ENCODE measurements at regions not wholly inside any gene's neighbourhood (a gene's known extent, or its start where the extent isn't known, plus 50 kb on each side); places are given as distances from the start of the nearest gene placed in this dataset.

DNA sequence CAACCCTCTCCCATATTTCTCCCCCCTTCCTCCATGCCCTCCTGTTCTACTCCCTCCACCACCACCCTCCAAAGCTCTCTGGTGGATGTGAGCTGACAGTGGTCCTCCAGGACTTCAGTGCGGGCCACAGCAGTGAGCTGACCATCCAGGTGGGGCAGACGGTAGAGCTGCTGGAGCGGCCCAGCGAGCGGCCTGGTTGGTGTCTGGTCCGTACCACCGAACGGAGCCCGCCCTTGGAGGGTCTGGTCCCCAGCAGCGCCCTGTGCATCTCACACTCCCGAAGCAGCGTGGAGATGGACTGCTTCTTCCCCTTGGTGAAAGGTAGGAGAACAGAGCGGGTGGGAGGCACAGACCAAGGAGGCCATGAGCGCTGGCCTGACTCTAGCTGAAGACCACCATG, 167.5 kb upstream of the UMPS start:
- in situ Hi-C loops (cut with MboI; ENCODE audit: low sequenced_read_pairs), result no loop called here

DNA sequence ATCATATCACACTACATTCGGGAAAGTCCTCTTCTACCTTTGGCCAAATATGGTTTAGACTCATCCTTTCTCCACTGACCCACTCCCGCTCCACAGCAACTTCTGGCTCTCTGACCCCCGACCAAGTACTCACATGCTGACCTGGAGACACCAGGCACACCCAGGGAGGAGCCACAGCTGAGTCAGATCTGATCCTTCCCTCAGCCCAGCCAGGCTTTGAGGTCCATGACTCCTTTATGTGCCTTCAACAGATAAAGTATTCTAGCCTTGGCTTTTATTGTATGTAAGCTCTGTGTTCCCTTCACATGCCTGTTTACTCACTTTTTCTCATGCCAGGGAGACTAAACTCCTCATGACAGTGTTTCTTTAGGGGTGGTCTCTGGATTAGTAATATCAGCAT, 166.9 kb upstream of the UMPS start:
- in situ Hi-C loops (cut with MboI; ENCODE audit: low sequenced_read_pairs), result no loop called here

DNA sequence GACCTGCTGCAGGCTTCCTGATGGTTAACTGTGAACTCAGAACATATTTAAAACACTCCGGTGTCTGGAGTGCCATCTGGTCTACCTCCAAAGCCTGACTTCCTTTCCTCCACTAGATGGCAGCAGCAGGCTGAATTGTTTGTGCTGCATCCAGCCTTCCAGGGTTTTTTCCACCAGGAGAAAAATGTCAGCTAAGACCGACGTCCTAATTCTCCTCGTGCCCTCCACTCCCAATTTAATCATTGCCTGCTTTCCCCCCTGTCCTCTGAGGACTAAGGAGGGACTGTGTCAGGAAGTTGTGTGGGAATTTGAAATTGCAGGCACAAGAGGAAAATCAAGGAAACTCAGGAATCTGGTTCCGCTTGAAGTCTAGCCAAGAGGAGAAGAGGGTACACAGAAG, 165.2 kb upstream of the UMPS start:
- in situ Hi-C loops (cut with MboI; ENCODE audit: low sequenced_read_pairs), result no loop called here

DNA sequence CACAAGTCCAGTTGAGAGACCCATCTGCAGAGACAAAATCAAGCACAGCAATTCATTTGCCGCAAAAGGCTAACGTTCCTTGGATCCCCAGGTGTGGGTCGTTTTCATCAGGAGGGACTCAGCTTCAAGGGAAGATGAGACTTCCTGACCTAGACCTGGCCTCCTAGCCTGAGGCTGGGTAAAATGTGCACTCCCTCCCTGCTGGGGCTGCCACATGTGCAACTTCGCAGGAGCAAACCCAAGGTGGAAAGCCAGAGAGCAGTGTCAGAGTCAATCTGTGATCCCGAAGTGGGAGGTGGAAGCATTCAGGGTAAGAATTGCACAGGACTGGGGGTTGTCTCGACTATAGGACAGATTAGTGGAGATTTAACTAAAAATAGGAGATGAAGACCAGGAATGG, 164.7 kb upstream of the UMPS start:
- in situ Hi-C loops (cut with MboI; ENCODE audit: low sequenced_read_pairs), result no loop called here

DNA sequence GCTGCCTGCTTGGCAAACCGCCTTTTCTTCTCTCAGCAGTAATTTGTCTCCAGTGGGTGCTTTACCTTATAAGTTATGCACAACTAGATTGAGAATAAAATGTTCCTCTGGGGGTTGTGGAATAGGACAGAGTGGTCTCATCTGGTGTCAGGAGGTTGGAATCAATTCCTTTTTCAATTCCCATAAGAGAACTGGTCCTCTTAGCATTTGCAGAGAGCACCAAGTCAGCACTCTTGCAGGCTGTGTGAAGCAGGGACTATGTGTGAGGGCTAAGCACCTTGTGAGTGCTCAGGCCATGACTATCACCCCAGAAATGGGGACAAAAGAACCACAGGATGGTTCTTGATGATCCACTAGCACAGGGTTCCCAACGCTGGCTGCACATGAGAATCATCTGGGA, 163.6 kb upstream of the UMPS start:
- in situ Hi-C loops (cut with MboI; ENCODE audit: low sequenced_read_pairs), result no loop called here

DNA sequence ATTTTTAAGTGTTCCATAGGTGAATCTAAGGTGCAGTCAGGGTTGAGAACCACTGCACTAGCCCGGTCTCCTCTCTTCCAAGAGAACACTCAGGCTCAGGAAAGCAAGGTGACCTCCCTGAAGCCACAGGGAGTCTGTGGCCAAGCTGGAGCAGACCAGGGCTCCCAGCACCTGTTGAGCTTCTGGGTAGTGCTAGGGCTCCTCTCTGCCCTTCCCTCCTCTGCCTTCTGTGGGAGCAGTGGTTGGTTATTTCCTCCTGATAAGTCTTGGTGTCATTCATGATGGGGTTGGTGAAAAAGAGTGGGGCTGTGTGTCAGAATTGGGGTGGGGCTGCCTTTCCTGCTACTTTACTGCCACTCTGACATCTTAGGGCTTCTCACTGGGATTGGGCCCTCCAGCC, 163.1 kb upstream of the UMPS start:
- in situ Hi-C loops (cut with MboI; ENCODE audit: low sequenced_read_pairs), result no loop called here

DNA sequence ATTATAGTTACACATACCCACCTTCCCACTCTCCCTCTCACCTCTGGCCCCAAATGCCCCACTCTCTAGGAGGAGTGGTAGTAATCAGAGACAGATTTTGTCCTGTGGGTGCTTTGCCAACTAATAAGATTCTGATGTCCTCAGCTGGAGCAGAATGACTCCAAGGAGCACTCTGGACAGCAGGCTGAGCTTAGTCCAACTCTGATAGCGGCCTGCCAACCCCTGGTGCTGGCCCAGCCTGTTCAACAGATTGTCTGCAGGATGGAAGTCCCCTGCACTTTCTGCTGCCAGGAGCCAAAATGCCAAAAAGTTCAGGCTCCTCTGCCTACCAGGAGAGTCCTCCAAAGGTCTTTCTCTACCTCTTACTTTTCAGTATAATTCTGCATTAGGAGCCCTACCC, 160.5 kb upstream of the UMPS start:
- in situ Hi-C loops (cut with MboI; ENCODE audit: low sequenced_read_pairs), result no loop called here

DNA sequence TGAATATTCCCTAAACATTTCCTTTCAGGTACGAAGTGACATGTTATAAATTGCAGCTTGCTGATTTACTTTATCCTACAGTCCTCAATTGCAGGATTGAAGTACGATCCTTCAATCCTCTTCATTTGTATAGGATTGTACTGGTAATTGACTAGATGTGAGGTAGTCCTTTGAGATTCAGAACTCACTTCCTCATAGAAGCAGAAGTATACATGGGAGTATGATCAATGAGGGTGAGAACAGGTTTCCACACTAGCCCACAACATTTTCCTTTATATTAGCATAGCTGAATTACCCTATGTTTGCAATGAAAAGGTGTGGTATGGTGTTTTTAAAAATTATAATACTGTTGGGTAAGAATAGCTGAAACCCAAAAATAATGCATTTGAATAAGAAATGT, 160.0 kb upstream of the UMPS start:
- in situ Hi-C loops (cut with MboI; ENCODE audit: low sequenced_read_pairs), result no loop called here

DNA sequence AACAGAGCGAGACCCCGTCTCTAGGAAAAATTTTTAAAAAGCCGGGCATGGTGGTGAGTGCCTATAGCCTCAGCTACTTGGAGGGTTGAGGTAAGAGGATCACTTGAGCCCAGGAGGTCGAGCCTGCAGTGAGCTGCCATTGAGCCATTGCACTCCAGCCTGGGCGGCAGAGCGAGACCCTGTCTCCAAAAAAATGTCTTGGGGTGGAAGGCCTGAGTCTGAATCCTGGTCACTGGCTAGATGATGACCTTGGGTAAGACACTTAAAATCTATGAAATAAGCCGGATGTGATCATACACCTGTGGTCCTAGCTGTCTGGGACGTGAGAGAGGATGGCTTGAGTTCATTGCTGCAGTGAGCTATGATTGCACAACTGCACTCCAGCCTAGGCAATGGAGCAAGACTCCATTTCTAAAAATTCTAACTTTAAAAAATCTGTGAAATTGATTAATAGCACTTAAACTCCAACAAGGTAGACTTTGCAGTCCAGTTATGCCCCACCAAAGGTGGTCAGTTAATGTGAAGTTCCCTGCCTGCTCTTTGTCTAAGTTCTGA, 157.3 kb upstream of the UMPS start:
- in situ Hi-C loops (cut with MboI; ENCODE audit: low sequenced_read_pairs), result no loop called here

DNA sequence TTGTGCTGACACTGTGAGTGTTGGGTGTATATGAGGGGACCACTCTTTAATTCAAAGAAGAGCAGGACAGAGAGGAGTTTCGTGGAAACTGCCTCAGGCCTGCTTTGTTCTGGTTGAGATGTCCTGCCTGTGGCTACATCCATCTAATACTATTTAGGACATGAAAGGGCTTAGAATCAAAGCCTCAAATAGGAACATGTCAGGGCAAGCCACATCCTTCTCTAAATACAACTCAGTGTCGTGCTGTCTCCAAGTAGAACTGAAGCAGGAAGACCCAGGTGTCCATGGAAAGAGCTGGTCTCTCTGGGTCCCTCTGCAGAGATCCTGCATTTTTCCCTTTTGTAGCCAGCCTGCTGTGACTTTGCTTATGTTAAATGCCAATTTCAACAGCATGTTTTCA, 156.2 kb upstream of the UMPS start:
- in situ Hi-C loops (cut with MboI; ENCODE audit: low sequenced_read_pairs), result no loop called here

DNA sequence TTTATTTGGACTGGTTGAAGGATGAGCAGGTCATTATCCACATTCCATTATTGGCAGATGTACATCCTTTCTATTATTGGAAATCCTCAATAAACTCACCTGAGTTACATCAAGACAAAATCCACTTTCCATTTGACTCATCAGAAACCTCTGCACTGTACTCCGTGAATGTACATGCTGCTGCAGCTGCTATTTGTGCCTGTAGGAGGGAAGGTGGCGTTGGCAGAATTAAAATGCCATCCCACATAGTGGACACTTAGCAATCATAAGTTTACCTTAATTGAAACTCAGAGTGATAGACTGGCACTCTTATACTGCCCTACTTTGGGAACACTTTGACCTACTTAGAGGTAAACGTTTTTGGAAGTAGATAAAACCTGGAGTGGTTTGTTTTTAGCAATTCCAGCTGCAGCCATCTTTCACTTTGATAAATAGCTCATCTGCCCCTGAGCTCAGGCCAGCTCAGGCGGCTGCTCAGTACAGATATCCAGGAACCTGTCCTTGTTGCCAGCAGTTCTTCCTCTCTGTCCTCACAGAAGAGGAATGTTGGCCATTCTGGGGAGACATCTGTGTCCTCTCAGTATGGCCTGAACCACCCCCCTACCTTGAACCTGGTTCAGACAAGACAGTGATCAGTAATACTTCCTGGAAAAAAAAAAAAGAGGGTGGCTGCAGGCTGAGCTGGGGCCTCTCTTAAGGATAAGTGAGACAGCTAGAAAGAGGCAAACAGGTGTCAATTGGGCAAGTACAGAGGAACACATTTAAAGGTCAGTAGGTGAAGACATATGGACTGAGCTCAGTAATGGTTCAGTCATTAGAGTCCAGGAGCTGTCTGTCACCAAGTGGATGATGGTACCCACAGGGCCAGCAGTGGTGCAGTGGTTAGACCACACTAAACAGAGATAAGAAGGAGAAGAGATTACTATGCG, 153.4 kb upstream of the UMPS start:
- in situ Hi-C loops (cut with MboI; ENCODE audit: low sequenced_read_pairs), result no loop called here

DNA sequence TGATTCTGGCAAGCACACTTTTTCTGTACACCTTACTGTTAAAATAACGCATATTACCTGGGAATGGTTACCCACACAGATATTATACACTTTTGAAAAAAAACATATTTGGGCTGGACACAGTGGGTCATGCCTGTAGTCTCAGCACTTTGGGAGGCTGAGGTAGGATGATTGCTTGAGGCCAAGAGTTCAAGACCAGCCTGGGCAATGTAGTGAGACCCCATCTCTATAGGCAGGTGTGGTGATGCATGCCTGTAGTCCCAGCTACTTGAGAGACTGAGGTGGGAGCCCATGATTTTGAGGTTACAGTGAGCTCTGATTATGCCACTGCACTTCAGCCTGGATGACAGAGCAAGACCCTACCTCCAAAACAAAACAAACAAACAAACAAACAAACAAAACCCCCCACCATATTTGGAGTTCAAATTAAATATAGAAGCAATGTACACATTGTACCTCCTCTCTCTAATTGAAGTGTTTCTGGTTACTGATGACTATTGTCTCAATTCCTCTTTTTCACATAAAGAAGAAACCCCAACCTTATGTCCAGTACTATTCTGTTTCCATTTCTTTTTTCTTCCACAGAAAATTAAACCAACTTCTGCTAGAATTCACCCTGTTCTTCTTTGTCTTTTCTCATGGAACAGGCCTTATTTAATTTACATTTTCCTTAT, 152.6 kb upstream of the UMPS start:
- in situ Hi-C loops (cut with MboI; ENCODE audit: low sequenced_read_pairs), result no loop called here

DNA sequence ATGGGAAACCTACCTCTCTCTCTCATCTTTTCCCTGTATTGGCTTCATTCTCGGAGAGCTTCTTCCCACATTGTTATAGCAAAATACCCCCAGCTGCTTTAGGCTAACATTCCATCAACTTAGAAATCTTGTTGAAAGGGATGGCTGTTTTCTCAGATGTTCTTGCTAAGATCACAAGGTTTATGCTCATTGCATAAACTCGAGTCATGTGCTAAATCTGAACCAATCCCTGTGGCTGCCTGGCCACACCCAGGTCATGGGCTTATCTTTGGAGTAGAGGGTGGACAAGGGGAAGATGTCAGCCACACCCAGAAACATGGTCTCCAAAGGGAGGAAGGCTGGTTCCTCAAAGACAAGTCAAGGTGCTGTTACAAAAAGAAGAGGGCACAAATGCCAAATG, 150.6 kb upstream of the UMPS start:
- in situ Hi-C loops (cut with MboI; ENCODE audit: low sequenced_read_pairs), result no loop called here

DNA sequence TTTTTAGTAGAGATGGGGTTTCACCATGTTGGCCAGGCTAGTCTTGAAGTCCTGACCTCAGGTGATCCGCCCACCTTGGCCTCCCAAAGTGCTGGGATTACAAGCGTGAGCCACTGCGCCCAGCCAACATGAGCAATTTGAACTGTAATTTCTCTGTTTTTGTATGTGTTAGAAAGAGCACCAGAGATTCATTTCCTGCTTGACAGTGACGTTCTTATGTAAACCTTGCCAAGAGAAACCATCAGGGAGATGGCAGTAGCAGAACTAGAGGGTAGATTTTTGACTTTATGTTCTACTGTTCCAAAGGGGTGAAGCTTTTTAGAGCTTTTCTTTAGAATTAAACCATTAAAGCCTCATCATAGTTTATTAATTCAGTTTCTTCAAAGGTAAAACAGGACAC, 148.1 kb upstream of the UMPS start:
- in situ Hi-C loops (cut with MboI; ENCODE audit: low sequenced_read_pairs), result no loop called here

DNA sequence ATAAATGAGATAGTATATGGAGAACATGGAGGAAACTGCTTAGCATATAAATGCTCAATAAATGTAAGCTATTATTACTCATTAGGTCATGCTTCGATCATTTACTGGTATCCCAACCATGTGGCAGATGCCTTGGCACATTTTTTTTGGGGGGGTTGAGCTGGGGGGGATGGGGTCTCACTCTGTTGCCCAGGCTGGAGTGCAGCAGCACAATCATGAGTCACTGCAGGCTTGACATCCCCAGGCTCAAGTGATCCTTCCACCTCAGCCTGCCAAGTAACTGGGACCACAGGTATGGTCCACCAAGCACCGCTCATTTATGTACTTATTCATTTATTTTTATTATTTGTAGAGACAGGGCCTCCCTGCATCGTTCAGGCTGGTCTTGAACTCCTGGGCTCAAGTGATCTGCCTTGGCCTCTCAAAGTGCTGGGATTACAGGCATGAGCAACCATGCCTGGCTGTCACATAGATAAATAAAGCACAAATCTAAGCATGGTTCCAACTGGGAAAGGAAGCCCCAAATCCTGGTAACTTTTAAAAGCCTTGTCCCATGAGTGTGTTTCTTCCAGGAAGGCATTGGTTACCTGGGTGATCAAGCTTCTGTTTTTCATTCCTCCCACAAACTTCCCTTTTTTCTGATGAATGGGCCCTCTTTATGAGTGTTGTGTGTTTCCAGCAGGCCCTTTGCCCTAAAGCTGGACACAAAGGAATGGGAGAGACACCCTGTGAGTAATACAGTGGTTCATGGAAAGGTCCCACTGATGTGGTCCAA, 147.4 kb upstream of the UMPS start:
- in situ Hi-C loops (cut with MboI; ENCODE audit: low sequenced_read_pairs), result no loop called here

DNA sequence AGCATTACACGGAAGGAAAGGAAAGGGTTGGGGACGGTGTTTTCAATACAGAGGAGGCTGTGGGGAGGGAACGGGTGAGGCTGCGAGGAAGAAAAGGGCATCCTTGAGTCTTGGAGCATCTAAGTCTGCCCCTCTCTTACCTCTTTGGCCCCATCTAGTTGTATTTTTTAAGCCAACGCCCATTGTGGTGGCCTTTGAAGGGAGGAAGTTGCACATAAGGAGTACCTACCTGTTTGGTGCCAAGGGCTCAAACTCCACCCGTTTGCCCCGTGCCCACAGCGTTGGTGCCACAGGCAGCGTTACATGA, 146.1 kb upstream of the UMPS start:
- in situ Hi-C loops (cut with MboI; ENCODE audit: low sequenced_read_pairs), result no loop called here

DNA sequence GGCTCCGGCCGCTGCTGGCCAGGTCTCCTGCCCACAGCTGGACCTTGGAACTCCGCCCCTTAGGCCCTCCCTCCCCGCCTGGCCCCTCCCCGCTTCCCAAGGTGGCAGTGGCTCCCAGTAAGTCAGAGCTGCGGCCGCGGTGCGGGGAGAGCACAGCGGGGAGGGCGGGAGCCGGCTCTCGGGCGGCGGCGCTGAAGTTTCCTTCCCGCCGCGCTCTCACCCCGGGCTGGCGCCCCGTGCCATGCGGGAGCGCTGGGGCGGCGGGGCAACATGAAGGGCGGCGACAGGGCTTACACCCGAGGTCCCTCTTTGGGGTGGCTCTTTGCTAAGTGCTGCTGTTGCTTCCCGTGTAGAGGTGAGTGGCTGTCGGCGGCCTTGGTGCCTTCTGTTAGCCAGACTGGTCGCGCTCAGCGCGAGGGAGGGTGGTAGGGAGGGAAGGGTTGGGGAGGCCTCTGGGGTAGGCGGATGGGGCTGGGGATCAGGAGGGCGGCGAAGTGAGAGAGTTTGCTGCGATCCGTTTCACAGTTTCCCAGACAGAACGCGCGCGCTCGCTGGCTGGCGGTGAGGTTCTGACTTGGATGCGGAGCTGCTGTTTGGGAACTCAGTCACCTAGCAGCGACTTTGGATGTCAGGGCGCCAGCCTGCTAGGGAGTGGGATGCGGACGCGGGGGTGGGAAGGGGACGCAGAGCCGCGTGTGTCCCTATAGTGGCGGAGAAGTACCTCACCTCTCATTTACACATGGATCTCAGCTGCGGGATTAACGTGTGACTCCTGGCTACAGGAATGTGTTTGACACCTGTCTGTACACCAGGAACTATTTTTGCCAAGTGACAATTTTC, 145.5 kb upstream of the UMPS start:
- in situ Hi-C loops (cut with MboI; ENCODE audit: low sequenced_read_pairs), result no loop called here

DNA sequence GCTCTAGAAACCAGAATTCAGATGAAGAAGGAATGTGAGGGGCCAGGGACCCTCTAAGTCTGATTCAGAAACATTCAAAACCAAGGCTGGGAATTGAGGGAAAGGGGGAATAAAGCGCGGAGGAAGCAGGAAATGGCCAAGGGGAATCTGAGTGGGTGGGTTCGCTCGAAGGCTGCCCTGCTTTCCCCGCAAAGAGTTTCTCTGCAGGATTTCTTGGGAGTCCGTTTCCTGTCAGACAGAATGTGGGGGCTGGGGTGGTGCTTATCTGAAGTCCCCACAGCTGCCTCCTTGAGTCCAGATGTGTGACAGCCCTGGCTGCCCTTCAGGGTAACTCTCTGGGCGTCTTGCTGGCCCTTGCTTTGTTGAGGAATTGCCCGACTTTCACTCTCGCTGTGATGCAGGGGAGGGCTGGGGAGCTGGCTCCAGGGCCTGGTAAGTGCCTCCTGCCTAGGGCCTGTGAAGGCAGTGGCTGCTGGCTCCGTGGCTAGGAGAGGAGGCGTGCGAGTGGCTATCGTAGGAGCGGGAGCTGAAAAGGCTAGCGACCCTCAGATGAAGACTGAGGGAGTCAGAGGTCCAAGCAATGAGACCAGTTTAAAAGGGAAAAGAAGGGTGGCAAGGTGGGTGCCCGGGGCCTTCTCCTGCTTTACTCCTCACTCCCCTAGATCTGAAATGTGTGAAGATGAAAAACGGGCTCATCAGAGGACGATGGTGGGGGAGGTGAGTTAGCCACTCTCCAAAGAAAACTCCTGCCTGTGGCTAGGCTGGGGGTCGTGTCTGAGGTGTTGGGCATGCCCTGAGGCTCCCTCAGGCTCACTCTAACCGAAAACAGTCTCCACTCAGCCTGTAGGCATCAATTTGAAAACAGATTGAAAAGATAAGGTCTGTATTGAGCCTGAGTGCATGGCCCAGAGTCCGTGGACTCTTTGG, 143.9 kb upstream of the UMPS start:
- in situ Hi-C loops (cut with MboI; ENCODE audit: low sequenced_read_pairs), result no loop called here

DNA sequence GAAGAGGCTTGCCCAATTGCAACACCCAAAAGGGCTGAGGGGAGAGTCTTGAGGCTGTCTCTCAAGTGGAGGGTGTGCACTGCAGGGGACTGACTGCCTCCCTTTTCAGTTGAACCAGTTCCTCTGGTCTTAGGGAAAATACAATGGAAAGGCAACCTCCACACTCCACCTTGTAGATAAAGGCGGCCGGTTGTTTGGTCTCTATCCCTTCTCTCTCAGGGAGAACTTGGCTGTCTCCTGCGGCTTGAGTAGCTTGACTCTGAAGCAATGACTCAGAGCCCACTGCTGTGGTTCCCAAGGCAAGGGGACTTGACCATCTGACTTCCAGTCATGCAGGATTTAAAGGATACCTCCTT, 143.2 kb upstream of the UMPS start:
- in situ Hi-C loops (cut with MboI; ENCODE audit: low sequenced_read_pairs), result no loop called here

DNA sequence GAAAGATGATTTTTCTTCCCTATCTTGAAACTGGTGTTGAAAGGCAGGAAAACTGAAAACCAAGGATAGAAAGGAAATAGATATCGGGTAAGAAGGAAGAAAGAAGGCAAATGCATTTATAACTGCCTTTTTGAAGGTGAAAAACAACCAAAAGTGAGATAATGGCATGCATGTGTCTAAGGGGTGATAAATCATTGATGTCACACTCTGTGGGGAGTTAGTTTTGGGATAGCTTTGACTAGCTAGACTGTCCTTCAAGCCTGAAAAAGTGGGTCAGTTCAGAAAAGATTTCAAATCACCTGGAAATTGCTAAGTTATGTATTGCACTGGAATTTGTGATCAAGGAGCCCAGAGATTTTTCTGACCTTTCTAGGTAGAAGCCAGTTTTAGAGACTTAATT, 142.2 kb upstream of the UMPS start:
- in situ Hi-C loops (cut with MboI; ENCODE audit: low sequenced_read_pairs), result no loop called here
